ENCODE measurements at regions not wholly inside any gene's neighbourhood (a gene's known extent, or its start where the extent isn't known, plus 50 kb on each side); places are given as distances from the start of the nearest gene placed in this dataset.

- TF ChIP-seq POLR2A (IDR thresholded peaks at IDR 0.05) = no peak
- TF ChIP-seq CTCF (IDR thresholded peaks at IDR 0.05) = no peak
Measured at GRCh38 chr5:68010740-68011139, 204.8 kb upstream of the PIK3R1 start.

Data from Peyer's patch (tissue), 4 donors.